ENCODE measurements at regions not wholly inside any gene's neighbourhood (a gene's known extent, or its start where the extent isn't known, plus 50 kb on each side); places are given as distances from the start of the nearest gene placed in this dataset.

GRCh38 chr13:61002686-61003085 is 413.0 kb downstream of the PCDH20 start:
- TF ChIP-seq POLR2A (IDR thresholded peaks at IDR 0.05) (no peak), CTCF (IDR thresholded peaks at IDR 0.05) (no peak), POLR2AphosphoS5 (IDR thresholded peaks at IDR 0.05) (no peak), EP300 (IDR thresholded peaks at IDR 0.05; ENCODE audit: low read depth) (no peak)

All from transverse colon (tissue), 4 donors.